Neural progenitor cell (in vitro differentiated cells): ENCODE measurements at regions not wholly inside any gene's neighbourhood (a gene's known extent, or its start where the extent isn't known, plus 50 kb on each side); places are given as distances from the start of the nearest gene placed in this dataset.

ENCODE experiments used
- EZH2 ChIP-seq: fragments of 200-600 bp; sonication (generic); IDR thresholded peaks from 2 replicates; pipeline ENCODE4 v1.6.1; 2017; ENCODE audit warnings: antibody characterized with exemption, mild to moderate bottlenecking, moderate library complexity
- EZH2phosphoT487 ChIP-seq: fragments of 200-600 bp; sonication (generic); IDR thresholded peaks from 2 replicates; pipeline ENCODE4 v1.6.1; 2017; ENCODE audit warnings: antibody characterized with exemption
- TF ChIP-seq, protein P1 (sequence below): fragments of 200-600 bp; sonication (generic); IDR thresholded peaks from 2 replicates; pipeline ENCODE4 v1.5.1; 2017; ENCODE audit warnings: antibody characterized with exemption, mild to moderate bottlenecking

DNA sequence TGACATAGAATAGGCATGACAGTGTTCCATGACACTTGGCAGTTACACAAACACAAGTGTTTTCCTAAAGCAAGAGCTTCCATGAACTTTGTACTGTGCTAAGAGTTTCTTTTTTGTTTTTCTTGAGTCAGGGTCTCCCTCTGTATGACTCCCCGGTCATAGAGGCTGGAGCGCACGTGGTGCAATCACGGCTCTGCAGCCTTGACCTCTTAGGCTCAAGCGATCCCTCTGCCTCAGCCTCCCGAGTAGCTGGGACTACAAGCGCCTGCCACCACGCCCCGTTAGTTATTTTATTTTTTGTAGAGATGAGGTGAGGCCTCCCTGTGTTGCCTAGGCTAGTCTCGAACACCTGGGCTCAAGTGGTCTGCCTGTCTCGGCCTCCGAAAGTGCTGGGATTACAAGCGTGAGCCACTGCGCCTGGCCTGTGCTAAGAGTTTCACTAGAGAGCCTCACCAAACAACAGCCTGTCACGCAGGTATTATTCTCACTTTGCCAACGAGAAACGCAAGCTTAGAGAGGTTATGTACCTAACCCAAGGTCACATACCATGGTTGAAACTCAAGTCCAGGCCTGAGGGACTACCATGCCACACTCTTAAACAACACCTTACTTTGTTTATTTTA is 355.9 kb downstream of the KLF12 start:
- TF ChIP-seq, protein P1, sequence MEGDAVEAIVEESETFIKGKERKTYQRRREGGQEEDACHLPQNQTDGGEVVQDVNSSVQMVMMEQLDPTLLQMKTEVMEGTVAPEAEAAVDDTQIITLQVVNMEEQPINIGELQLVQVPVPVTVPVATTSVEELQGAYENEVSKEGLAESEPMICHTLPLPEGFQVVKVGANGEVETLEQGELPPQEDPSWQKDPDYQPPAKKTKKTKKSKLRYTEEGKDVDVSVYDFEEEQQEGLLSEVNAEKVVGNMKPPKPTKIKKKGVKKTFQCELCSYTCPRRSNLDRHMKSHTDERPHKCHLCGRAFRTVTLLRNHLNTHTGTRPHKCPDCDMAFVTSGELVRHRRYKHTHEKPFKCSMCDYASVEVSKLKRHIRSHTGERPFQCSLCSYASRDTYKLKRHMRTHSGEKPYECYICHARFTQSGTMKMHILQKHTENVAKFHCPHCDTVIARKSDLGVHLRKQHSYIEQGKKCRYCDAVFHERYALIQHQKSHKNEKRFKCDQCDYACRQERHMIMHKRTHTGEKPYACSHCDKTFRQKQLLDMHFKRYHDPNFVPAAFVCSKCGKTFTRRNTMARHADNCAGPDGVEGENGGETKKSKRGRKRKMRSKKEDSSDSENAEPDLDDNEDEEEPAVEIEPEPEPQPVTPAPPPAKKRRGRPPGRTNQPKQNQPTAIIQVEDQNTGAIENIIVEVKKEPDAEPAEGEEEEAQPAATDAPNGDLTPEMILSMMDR: no peak
- TF ChIP-seq EZH2 (no peak), EZH2phosphoT487 (no peak)
